ENCODE measurements at regions not wholly inside any gene's neighbourhood (a gene's known extent, or its start where the extent isn't known, plus 50 kb on each side); places are given as distances from the start of the nearest gene placed in this dataset.
"Not testable (repeated sequence)": the region's sequence is repeated elsewhere in the genome, so short reads cannot be mapped to it uniquely, and the experiment has no call there.

DNA sequence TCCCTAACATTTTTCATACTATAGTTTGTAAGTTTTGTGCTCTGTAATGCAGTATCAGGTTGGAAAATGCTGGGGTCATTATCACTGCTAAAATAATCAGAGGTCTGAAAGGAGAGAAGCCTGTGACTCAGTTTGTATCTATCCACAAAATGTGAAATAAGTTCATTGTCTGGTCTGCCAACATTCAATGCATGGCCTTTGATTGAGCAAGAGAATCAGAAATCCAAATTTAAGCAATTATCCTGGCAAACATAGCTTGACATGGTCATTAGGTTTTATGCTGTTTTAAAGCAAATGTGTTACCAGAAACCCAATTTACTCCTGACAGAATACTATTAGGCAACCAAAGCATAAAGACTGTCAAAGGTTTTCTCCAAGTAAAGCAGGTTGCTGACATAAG is 709.7 kb upstream of the SEMA3D start:
- Histone ChIP-seq H3K9me3 (ENCODE audit: control insufficient read depth in 4 of 4, low read length in 3 of 4) (no peaks in the 10 kb centered on the region), H3K4me1 (ENCODE audit: control insufficient read depth in 4 of 4, insufficient read depth in 4 of 4, low read length in 3 of 4) (no peaks in the 10 kb centered on the region), H3K27me3 (ENCODE audit: control insufficient read depth in 4 of 4, insufficient read depth in 4 of 4, low read length in 3 of 4) (peaks cover 0 to 4% (median 0%) of the 10 kb centered on the region in 4 donors), H3K36me3 (ENCODE audit: control insufficient read depth in 4 of 4, insufficient read depth in 3 of 4, low read depth in 1 of 4, low read length in 3 of 4) (no peaks in the 10 kb centered on the region), H3K27ac (ENCODE audit: low read depth in 1 of 2, low read length in 2 of 2) (no peak overlapping the region), H3K4me3 (ENCODE audit: low read depth in 1 of 3, low read length in 3 of 3) (no peak overlapping the region), H3K9ac (ENCODE audit: low read depth in 1 of 2, low read length in 2 of 2) (no peak overlapping the region)
- no peak for DNase-seq (ENCODE audit: low spot score)
- TF ChIP-seq RXRA (IDR thresholded peaks at IDR 0.05) (no peak), REST (IDR thresholded peaks at IDR 0.05) (no peak), RAD21 (IDR thresholded peaks at IDR 0.05) (no peak), JUND (IDR thresholded peaks at IDR 0.05) (no peak), HNF4G (IDR thresholded peaks at IDR 0.05) (no peak)

GRCh38 chr7:85895835-85896234 is 709.0 kb upstream of the SEMA3D start:
- Histone ChIP-seq H3K4me3 (ENCODE audit: low read depth in 1 of 3, low read length in 3 of 3) (no peak overlapping the region), H3K36me3 (ENCODE audit: control insufficient read depth in 4 of 4, insufficient read depth in 3 of 4, low read depth in 1 of 4, low read length in 3 of 4) (no peaks in the 10 kb centered on the region), H3K9me3 (ENCODE audit: control insufficient read depth in 4 of 4, low read length in 3 of 4) (no peaks in the 10 kb centered on the region), H3K27me3 (ENCODE audit: control insufficient read depth in 4 of 4, insufficient read depth in 4 of 4, low read length in 3 of 4) (peaks cover 0 to 4% (median 0%) of the 10 kb centered on the region in 4 donors), H3K4me1 (ENCODE audit: control insufficient read depth in 4 of 4, insufficient read depth in 4 of 4, low read length in 3 of 4) (no peaks in the 10 kb centered on the region), H3K9ac (ENCODE audit: low read depth in 1 of 2, low read length in 2 of 2) (no peak overlapping the region), H3K27ac (ENCODE audit: low read depth in 1 of 2, low read length in 2 of 2) (no peak overlapping the region)
- DNase-seq (ENCODE audit: low spot score), result no peak
- WGBS, result 86% methylated on average over 1 of the region's 1 CpG
- TF ChIP-seq HNF4A (conservative IDR thresholded peaks at IDR 0.05), result no peak
- no peak for TF ChIP-seq REST (IDR thresholded peaks at IDR 0.05)
- TF ChIP-seq NR2F2 (IDR thresholded peaks at IDR 0.05), result no peak
- no peak for TF ChIP-seq FOXA1 (IDR thresholded peaks at IDR 0.05)
- TF ChIP-seq, protein P1, sequence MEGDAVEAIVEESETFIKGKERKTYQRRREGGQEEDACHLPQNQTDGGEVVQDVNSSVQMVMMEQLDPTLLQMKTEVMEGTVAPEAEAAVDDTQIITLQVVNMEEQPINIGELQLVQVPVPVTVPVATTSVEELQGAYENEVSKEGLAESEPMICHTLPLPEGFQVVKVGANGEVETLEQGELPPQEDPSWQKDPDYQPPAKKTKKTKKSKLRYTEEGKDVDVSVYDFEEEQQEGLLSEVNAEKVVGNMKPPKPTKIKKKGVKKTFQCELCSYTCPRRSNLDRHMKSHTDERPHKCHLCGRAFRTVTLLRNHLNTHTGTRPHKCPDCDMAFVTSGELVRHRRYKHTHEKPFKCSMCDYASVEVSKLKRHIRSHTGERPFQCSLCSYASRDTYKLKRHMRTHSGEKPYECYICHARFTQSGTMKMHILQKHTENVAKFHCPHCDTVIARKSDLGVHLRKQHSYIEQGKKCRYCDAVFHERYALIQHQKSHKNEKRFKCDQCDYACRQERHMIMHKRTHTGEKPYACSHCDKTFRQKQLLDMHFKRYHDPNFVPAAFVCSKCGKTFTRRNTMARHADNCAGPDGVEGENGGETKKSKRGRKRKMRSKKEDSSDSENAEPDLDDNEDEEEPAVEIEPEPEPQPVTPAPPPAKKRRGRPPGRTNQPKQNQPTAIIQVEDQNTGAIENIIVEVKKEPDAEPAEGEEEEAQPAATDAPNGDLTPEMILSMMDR (IDR thresholded peaks at IDR 0.05; ENCODE audit: low read depth, low read length, missing input control), result no peak
- no peak for TF ChIP-seq EGR1 (IDR thresholded peaks at IDR 0.05; ENCODE audit: low read depth in 2 of 2)
- TF ChIP-seq HNF4G (IDR thresholded peaks at IDR 0.05), result no peak
- TF ChIP-seq, protein P2, sequence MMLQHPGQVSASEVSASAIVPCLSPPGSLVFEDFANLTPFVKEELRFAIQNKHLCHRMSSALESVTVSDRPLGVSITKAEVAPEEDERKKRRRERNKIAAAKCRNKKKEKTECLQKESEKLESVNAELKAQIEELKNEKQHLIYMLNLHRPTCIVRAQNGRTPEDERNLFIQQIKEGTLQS (IDR thresholded peaks at IDR 0.05), result no peak

GRCh38 chr7:85891900-85892299 is 705.0 kb upstream of the SEMA3D start:
- H3K27me3 ChIP-seq (ENCODE audit: control insufficient read depth in 4 of 4, insufficient read depth in 4 of 4, low read length in 3 of 4); H3K27ac ChIP-seq (ENCODE audit: low read depth in 1 of 2, low read length in 2 of 2); H3K9ac ChIP-seq (ENCODE audit: low read depth in 1 of 2, low read length in 2 of 2); H3K36me3 ChIP-seq (ENCODE audit: control insufficient read depth in 4 of 4, insufficient read depth in 3 of 4, low read depth in 1 of 4, low read length in 3 of 4); DNase-seq (ENCODE audit: low spot score); H3K4me3 ChIP-seq (ENCODE audit: low read depth in 1 of 3, low read length in 3 of 3); H3K9me3 ChIP-seq (ENCODE audit: control insufficient read depth in 4 of 4, low read length in 3 of 4); H3K4me1 ChIP-seq (ENCODE audit: control insufficient read depth in 4 of 4, insufficient read depth in 4 of 4, low read length in 3 of 4): not testable (repeated sequence)
- WGBS, result 79% methylated on average over 5 of the region's 5 CpGs

Data from liver (tissue), 8 donors.